ENCODE measurements at regions not wholly inside any gene's neighbourhood (a gene's known extent, or its start where the extent isn't known, plus 50 kb on each side); places are given as distances from the start of the nearest gene placed in this dataset.
"Not testable (repeated sequence)": the region's sequence is repeated elsewhere in the genome, so short reads cannot be mapped to it uniquely, and the experiment has no call there.

DNA sequence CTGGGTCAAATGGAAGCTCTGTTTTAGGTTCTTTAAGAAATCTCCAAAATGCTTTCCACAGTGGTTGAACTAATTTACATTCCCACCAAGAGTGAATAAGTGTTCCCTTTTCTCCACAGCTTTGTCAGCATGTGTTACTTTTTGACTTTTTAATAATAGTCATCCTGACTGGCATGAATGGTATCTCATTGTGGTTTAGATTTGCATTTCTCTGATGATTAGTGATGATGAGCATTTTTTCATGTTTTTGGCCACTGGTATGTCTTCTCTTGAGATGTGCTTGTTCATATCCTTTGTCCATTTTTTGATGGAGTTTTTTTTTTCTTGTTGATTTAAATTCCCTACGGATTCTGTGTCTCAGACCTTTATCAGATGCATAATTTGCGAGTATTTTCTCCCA lies 745.0 kb upstream of the BCHE start:
- no peaks in the 10 kb centered on the region for H3K36me3 ChIP-seq (ENCODE audit: control insufficient read depth in 5 of 5, insufficient read depth in 5 of 5, low read length in 5 of 5)
- no peak overlapping the region for H3K9ac ChIP-seq (ENCODE audit: low read length in 5 of 5)
- H3K9me3 ChIP-seq (ENCODE audit: control insufficient read depth in 5 of 5, low read length in 5 of 5), result peaks cover 0 to 5% (median 0%) of the 10 kb centered on the region in 5 donors
- H3K4me3 ChIP-seq (ENCODE audit: low read depth in 1 of 5, low read length in 5 of 5), result no peak overlapping the region
- H3K27ac ChIP-seq (ENCODE audit: low read depth, low read length), result no peak overlapping the region
- H3K4me1 ChIP-seq (ENCODE audit: control insufficient read depth in 5 of 5, insufficient read depth in 5 of 5, low read length in 5 of 5), result no peaks in the 10 kb centered on the region
- no peaks in the 10 kb centered on the region for H3K27me3 ChIP-seq (ENCODE audit: control insufficient read depth in 5 of 5, insufficient read depth in 4 of 5, low read length in 5 of 5)

GRCh38 chr3:166580561-166580960 lies 743.3 kb upstream of the BCHE start:
- peaks cover 0 to 5% (median 0%) of the 10 kb centered on the region in 5 donors for H3K9me3 ChIP-seq (ENCODE audit: control insufficient read depth in 5 of 5, low read length in 5 of 5)
- no peaks in the 10 kb centered on the region for H3K27me3 ChIP-seq (ENCODE audit: control insufficient read depth in 5 of 5, insufficient read depth in 4 of 5, low read length in 5 of 5)
- H3K4me3 ChIP-seq (ENCODE audit: low read depth in 1 of 5, low read length in 5 of 5), result no peak overlapping the region
- H3K27ac ChIP-seq (ENCODE audit: low read depth, low read length), result no peak overlapping the region
- H3K4me1 ChIP-seq (ENCODE audit: control insufficient read depth in 5 of 5, insufficient read depth in 5 of 5, low read length in 5 of 5), result no peaks in the 10 kb centered on the region
- no peaks in the 10 kb centered on the region for H3K36me3 ChIP-seq (ENCODE audit: control insufficient read depth in 5 of 5, insufficient read depth in 5 of 5, low read length in 5 of 5)
- no peak overlapping the region for H3K9ac ChIP-seq (ENCODE audit: low read length in 5 of 5)

GRCh38 chr3:166575161-166575560 lies 737.9 kb upstream of the BCHE start:
- Histone ChIP-seq H3K36me3 (ENCODE audit: control insufficient read depth in 5 of 5, insufficient read depth in 5 of 5, low read length in 5 of 5) (no peaks in the 10 kb centered on the region), H3K27me3 (ENCODE audit: control insufficient read depth in 5 of 5, insufficient read depth in 4 of 5, low read length in 5 of 5) (no peaks in the 10 kb centered on the region), H3K27ac (ENCODE audit: low read depth, low read length) (no peak overlapping the region), H3K9ac (ENCODE audit: low read length in 5 of 5) (no peak overlapping the region), H3K4me3 (ENCODE audit: low read depth in 1 of 5, low read length in 5 of 5) (no peak overlapping the region), H3K9me3 (ENCODE audit: control insufficient read depth in 5 of 5, low read length in 5 of 5) (peaks cover 0 to 2% (median 0%) of the 10 kb centered on the region in 5 donors), H3K4me1 (ENCODE audit: control insufficient read depth in 5 of 5, insufficient read depth in 5 of 5, low read length in 5 of 5) (no peaks in the 10 kb centered on the region)

GRCh38 chr3:166571686-166572085 lies 734.5 kb upstream of the BCHE start:
- not testable (repeated sequence) for H3K9ac ChIP-seq (ENCODE audit: low read length in 5 of 5); H3K4me3 ChIP-seq (ENCODE audit: low read depth in 1 of 5, low read length in 5 of 5); H3K27me3 ChIP-seq (ENCODE audit: control insufficient read depth in 5 of 5, insufficient read depth in 4 of 5, low read length in 5 of 5); H3K4me1 ChIP-seq (ENCODE audit: control insufficient read depth in 5 of 5, insufficient read depth in 5 of 5, low read length in 5 of 5); H3K27ac ChIP-seq (ENCODE audit: low read depth, low read length); H3K36me3 ChIP-seq (ENCODE audit: control insufficient read depth in 5 of 5, insufficient read depth in 5 of 5, low read length in 5 of 5); H3K9me3 ChIP-seq (ENCODE audit: control insufficient read depth in 5 of 5, low read length in 5 of 5)

DNA sequence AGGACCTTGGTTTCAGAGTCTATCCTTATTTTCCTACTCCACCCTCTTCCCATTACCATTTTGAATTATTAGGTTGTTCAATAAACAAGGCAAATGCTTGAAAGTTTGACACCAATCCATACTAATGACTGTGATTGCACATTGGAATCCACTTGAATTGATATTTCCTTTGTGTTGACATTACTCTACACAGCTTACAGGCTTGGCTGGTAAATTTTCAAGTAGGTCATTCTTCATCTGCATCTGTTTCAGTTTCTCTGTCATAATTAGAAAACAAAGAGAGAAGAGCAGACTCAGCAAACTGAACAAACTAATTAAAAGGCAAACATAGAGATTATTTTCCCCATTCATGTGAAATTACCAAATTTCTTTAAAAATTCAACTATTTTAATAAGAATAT lies 732.9 kb upstream of the BCHE start:
- Histone ChIP-seq H3K27ac (ENCODE audit: low read depth, low read length) (no peak overlapping the region), H3K9ac (ENCODE audit: low read length in 5 of 5) (no peak overlapping the region), H3K36me3 (ENCODE audit: control insufficient read depth in 5 of 5, insufficient read depth in 5 of 5, low read length in 5 of 5) (no peaks in the 10 kb centered on the region), H3K9me3 (ENCODE audit: control insufficient read depth in 5 of 5, low read length in 5 of 5) (no peaks in the 10 kb centered on the region), H3K4me3 (ENCODE audit: low read depth in 1 of 5, low read length in 5 of 5) (no peak overlapping the region), H3K27me3 (ENCODE audit: control insufficient read depth in 5 of 5, insufficient read depth in 4 of 5, low read length in 5 of 5) (no peaks in the 10 kb centered on the region), H3K4me1 (ENCODE audit: control insufficient read depth in 5 of 5, insufficient read depth in 5 of 5, low read length in 5 of 5) (no peaks in the 10 kb centered on the region)

DNA sequence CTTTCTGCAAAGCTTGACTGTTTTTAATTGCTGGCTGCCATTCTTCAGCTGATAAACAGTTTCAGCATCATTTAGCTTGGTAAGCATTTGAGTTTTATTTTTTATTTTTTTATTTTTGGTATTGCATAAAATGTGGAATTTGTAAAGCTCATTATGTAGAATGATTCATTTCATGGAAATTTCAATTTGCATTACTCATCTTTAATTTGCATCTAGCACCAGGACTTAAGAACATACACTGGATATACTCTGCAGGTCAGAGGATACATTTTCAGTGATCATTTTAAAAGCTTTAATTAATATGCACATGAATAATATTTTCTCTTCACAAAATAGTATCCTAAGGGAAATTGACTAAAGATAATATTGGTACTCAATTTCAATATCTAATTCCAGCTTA lies 732.4 kb upstream of the BCHE start:
- H3K27me3 ChIP-seq (ENCODE audit: control insufficient read depth in 5 of 5, insufficient read depth in 4 of 5, low read length in 5 of 5), result no peaks in the 10 kb centered on the region
- no peak overlapping the region for H3K27ac ChIP-seq (ENCODE audit: low read depth, low read length)
- H3K4me3 ChIP-seq (ENCODE audit: low read depth in 1 of 5, low read length in 5 of 5), result no peak overlapping the region
- no peaks in the 10 kb centered on the region for H3K4me1 ChIP-seq (ENCODE audit: control insufficient read depth in 5 of 5, insufficient read depth in 5 of 5, low read length in 5 of 5)
- no peak overlapping the region for H3K9ac ChIP-seq (ENCODE audit: low read length in 5 of 5)
- H3K36me3 ChIP-seq (ENCODE audit: control insufficient read depth in 5 of 5, insufficient read depth in 5 of 5, low read length in 5 of 5), result no peaks in the 10 kb centered on the region
- no peaks in the 10 kb centered on the region for H3K9me3 ChIP-seq (ENCODE audit: control insufficient read depth in 5 of 5, low read length in 5 of 5)

DNA sequence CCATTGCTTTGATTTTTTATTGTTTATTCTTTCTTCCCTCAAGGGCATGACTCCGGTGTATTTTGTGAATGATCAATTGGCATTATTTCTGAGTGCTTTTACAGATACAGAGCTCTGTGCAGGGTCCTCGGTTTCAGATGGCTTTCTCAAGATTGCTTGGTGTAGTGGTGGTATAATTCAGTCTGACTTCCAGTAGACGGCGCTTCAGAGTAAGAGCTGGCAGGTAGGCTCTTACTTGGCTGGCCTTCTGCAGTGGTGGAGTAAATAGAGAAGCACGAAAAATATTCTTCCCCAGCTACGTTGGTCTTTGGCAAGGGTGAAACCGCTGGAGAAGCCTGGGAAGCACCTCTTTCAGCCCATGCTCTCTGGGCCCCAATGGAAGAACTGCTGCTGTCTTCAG lies 723.0 kb upstream of the BCHE start:
- Histone ChIP-seq H3K4me1 (ENCODE audit: control insufficient read depth in 5 of 5, insufficient read depth in 5 of 5, low read length in 5 of 5) (no peaks in the 10 kb centered on the region), H3K27ac (ENCODE audit: low read depth, low read length) (no peak overlapping the region), H3K36me3 (ENCODE audit: control insufficient read depth in 5 of 5, insufficient read depth in 5 of 5, low read length in 5 of 5) (no peaks in the 10 kb centered on the region), H3K9ac (ENCODE audit: low read length in 5 of 5) (no peak overlapping the region), H3K9me3 (ENCODE audit: control insufficient read depth in 5 of 5, low read length in 5 of 5) (peaks cover 0 to 2% (median 0%) of the 10 kb centered on the region in 5 donors), H3K4me3 (ENCODE audit: low read depth in 1 of 5, low read length in 5 of 5) (no peak overlapping the region), H3K27me3 (ENCODE audit: control insufficient read depth in 5 of 5, insufficient read depth in 4 of 5, low read length in 5 of 5) (no peaks in the 10 kb centered on the region)

DNA sequence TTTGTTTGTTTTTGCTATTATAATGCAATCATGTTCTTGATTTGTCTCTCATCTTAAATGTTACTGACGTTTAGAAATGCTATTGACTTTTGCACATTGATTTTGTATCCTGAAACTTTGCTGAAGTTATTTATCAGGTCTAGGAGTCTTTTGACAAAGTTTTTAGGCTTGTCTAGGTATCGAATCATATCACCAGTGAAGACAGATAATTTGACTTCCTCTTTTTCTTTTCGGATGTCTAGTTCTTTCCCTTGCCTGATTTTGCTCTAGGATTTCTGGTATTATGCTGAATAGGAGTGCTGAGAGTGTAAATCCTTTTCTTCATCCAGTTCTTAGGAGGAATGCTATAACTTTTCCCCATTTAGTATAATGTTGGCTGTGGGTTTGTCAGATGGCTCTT lies 719.7 kb upstream of the BCHE start:
- H3K36me3 ChIP-seq (ENCODE audit: control insufficient read depth in 5 of 5, insufficient read depth in 5 of 5, low read length in 5 of 5), result no peaks in the 10 kb centered on the region
- no peaks in the 10 kb centered on the region for H3K4me1 ChIP-seq (ENCODE audit: control insufficient read depth in 5 of 5, insufficient read depth in 5 of 5, low read length in 5 of 5)
- H3K27ac ChIP-seq (ENCODE audit: low read depth, low read length), result no peak overlapping the region
- peaks cover 0 to 2% (median 0%) of the 10 kb centered on the region in 5 donors for H3K9me3 ChIP-seq (ENCODE audit: control insufficient read depth in 5 of 5, low read length in 5 of 5)
- no peaks in the 10 kb centered on the region for H3K27me3 ChIP-seq (ENCODE audit: control insufficient read depth in 5 of 5, insufficient read depth in 4 of 5, low read length in 5 of 5)
- H3K9ac ChIP-seq (ENCODE audit: low read length in 5 of 5), result no peak overlapping the region
- no peak overlapping the region for H3K4me3 ChIP-seq (ENCODE audit: low read depth in 1 of 5, low read length in 5 of 5)

- H3K4me1 ChIP-seq (ENCODE audit: control insufficient read depth in 5 of 5, insufficient read depth in 5 of 5, low read length in 5 of 5), result no peaks in the 10 kb centered on the region
- no peak overlapping the region for H3K27ac ChIP-seq (ENCODE audit: low read depth, low read length)
- no peak overlapping the region for H3K4me3 ChIP-seq (ENCODE audit: low read depth in 1 of 5, low read length in 5 of 5)
- no peaks in the 10 kb centered on the region for H3K27me3 ChIP-seq (ENCODE audit: control insufficient read depth in 5 of 5, insufficient read depth in 4 of 5, low read length in 5 of 5)
- no peaks in the 10 kb centered on the region for H3K36me3 ChIP-seq (ENCODE audit: control insufficient read depth in 5 of 5, insufficient read depth in 5 of 5, low read length in 5 of 5)
- no peaks in the 10 kb centered on the region for H3K9me3 ChIP-seq (ENCODE audit: control insufficient read depth in 5 of 5, low read length in 5 of 5)
- H3K9ac ChIP-seq (ENCODE audit: low read length in 5 of 5), result no peak overlapping the region
These were observed 716.8 kb upstream of the BCHE start for GRCh38 chr3:166554023-166554422.

DNA sequence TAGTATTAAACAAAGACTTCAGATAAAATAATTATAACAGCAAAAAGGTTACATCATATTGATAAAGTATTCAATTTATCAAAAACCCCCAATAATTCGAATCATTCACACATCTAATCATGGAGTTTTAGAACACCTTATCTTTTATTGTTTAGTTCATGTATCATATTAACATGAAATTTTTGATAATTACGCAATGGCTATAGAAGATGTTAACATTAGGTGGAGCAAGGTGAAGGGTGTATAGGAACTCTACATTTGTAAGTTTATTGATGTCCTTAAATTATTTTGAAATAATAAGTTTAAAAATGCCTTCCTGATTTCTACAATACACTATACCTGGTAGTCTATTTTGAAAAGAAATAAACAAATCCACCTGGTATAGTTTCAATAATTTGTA lies 696.5 kb upstream of the BCHE start:
- Histone ChIP-seq H3K9me3 (ENCODE audit: control insufficient read depth in 5 of 5, low read length in 5 of 5) (peaks cover 0 to 12% (median 8%) of the 10 kb centered on the region in 5 donors), H3K27ac (ENCODE audit: low read depth, low read length) (no peak overlapping the region), H3K36me3 (ENCODE audit: control insufficient read depth in 5 of 5, insufficient read depth in 5 of 5, low read length in 5 of 5) (no peaks in the 10 kb centered on the region), H3K27me3 (ENCODE audit: control insufficient read depth in 5 of 5, insufficient read depth in 4 of 5, low read length in 5 of 5) (no peaks in the 10 kb centered on the region), H3K4me1 (ENCODE audit: control insufficient read depth in 5 of 5, insufficient read depth in 5 of 5, low read length in 5 of 5) (no peaks in the 10 kb centered on the region), H3K9ac (ENCODE audit: low read length in 5 of 5) (no peak overlapping the region), H3K4me3 (ENCODE audit: low read depth in 1 of 5, low read length in 5 of 5) (no peak overlapping the region)

DNA sequence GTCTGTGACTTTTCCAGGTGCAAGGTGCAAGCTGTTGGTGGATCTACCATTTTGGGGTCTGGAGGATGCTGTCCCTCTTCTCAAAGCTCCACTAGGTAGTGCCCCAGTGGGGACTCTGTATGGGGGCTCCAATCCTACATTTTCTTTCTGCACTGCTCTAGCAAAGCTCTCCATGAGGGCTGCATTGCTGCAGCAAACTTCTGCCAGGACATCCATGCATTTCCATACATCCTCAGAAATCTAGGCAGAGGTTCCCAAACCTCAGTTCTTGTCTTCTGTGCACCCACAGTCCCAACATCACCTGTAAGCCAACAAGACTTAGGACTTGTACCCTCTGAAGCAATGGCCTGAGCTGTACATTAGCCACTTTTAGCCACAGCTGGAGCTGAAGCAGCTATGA lies 694.5 kb upstream of the BCHE start:
- Histone ChIP-seq H3K4me1 (ENCODE audit: control insufficient read depth in 5 of 5, insufficient read depth in 5 of 5, low read length in 5 of 5) (no peaks in the 10 kb centered on the region), H3K27ac (ENCODE audit: low read depth, low read length) (no peak overlapping the region), H3K4me3 (ENCODE audit: low read depth in 1 of 5, low read length in 5 of 5) (peak overlapping the region in 2 of 5 donors; percentile 3 to 6), H3K9ac (ENCODE audit: low read length in 5 of 5) (no peak overlapping the region), H3K9me3 (ENCODE audit: control insufficient read depth in 5 of 5, low read length in 5 of 5) (peaks cover 0 to 12% (median 8%) of the 10 kb centered on the region in 5 donors), H3K27me3 (ENCODE audit: control insufficient read depth in 5 of 5, insufficient read depth in 4 of 5, low read length in 5 of 5) (no peaks in the 10 kb centered on the region), H3K36me3 (ENCODE audit: control insufficient read depth in 5 of 5, insufficient read depth in 5 of 5, low read length in 5 of 5) (no peaks in the 10 kb centered on the region)
